ENCODE measurements at regions not wholly inside any gene's neighbourhood (a gene's known extent, or its start where the extent isn't known, plus 50 kb on each side); places are given as distances from the start of the nearest gene placed in this dataset.

DNA sequence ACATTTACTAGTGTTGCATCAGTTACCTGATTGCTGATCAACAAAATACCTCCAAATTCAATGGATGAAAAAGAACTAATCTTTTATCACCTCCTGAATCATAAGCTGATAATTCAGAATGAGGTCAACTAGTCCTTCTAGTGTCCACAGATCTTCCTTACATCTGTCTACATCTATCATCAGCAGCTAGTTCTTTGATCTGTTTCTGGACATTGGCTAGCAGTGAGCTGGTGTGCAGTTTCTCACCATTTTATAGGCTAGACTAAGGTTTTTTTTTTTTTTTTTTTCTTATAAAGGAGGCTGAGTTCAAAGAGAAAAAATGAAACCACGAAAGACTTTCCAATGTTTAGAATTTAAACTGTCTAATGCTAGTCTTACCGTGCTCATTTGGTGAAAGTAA is 534.3 kb upstream of the ST8SIA4 start:
- no peaks in the 10 kb centered on the region for H4K20me1 ChIP-seq (ENCODE audit: insufficient read depth, low read length)

DNA sequence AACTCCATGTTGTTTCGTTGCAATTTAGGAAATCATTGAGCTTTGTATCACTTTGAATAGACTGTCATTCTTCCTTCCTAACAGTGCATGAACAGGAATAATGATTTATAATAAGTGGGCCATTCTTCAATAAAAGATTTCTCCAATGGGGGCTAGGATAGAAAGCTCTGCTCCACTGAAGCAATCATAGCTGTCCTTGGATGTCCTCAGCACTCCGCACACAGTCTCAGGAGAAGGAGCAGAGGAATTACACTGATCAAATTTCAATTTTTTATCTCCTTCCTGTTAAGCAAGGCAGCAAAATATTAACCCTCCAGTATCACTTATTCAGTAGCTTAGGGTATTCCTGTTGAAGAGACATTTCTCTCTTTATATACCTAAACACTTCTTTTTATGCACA is 532.7 kb upstream of the ST8SIA4 start:
- Histone ChIP-seq H3K27ac (ENCODE audit: low read depth, low read length, poor library complexity, severe bottlenecking) (no peak overlapping the region), H3K4me3 (ENCODE audit: low read depth, low read length, poor library complexity, severe bottlenecking) (no peak overlapping the region), H3K4me2 (ENCODE audit: low read length) (no peak overlapping the region), H3K4me1 (ENCODE audit: insufficient read depth, low read length, severe bottlenecking) (no peaks in the 10 kb centered on the region), H2AFZ (ENCODE audit: low read length) (no peak overlapping the region), H3K79me2 (ENCODE audit: insufficient read depth, low read length) (no peaks in the 10 kb centered on the region), H3K9me2 (ENCODE audit: low read depth, low read length) (no peaks in the 10 kb centered on the region), H3F3A (ENCODE audit: insufficient read depth, low read length) (no peaks in the 10 kb centered on the region), H3K27me3 (ENCODE audit: insufficient read depth, low read length) (no peaks in the 10 kb centered on the region), H3K9me3 (ENCODE audit: low read length) (no peaks in the 10 kb centered on the region), H3K9ac (ENCODE audit: low read length) (no peak overlapping the region), H3K36me3 (ENCODE audit: insufficient read depth, low read length) (no peaks in the 10 kb centered on the region), H4K20me1 (ENCODE audit: insufficient read depth, low read length) (no peaks in the 10 kb centered on the region)
- TF ChIP-seq, protein P1, sequence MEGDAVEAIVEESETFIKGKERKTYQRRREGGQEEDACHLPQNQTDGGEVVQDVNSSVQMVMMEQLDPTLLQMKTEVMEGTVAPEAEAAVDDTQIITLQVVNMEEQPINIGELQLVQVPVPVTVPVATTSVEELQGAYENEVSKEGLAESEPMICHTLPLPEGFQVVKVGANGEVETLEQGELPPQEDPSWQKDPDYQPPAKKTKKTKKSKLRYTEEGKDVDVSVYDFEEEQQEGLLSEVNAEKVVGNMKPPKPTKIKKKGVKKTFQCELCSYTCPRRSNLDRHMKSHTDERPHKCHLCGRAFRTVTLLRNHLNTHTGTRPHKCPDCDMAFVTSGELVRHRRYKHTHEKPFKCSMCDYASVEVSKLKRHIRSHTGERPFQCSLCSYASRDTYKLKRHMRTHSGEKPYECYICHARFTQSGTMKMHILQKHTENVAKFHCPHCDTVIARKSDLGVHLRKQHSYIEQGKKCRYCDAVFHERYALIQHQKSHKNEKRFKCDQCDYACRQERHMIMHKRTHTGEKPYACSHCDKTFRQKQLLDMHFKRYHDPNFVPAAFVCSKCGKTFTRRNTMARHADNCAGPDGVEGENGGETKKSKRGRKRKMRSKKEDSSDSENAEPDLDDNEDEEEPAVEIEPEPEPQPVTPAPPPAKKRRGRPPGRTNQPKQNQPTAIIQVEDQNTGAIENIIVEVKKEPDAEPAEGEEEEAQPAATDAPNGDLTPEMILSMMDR (IDR thresholded peaks at IDR 0.05; ENCODE audit: low read length), result no peak
- no peak for TF ChIP-seq EZH2 (IDR thresholded peaks at IDR 0.05; ENCODE audit: borderline replicate concordance, low read length)

More for the DNA sequence above, 534.3 kb upstream of the ST8SIA4 start:
- Histone ChIP-seq H2AFZ (ENCODE audit: low read length) (no peak overlapping the region), H3K36me3 (ENCODE audit: insufficient read depth, low read length) (no peaks in the 10 kb centered on the region), H3K4me1 (ENCODE audit: insufficient read depth, low read length, severe bottlenecking) (no peaks in the 10 kb centered on the region), H3K4me3 (ENCODE audit: low read depth, low read length, poor library complexity, severe bottlenecking) (no peak overlapping the region), H3K27me3 (ENCODE audit: insufficient read depth, low read length) (no peaks in the 10 kb centered on the region), H3K9me3 (ENCODE audit: low read length) (no peaks in the 10 kb centered on the region), H3K9me2 (ENCODE audit: low read depth, low read length) (no peaks in the 10 kb centered on the region), H3K79me2 (ENCODE audit: insufficient read depth, low read length) (no peaks in the 10 kb centered on the region), H3K4me2 (ENCODE audit: low read length) (no peak overlapping the region), H3F3A (ENCODE audit: insufficient read depth, low read length) (no peaks in the 10 kb centered on the region), H3K9ac (ENCODE audit: low read length) (no peak overlapping the region), H3K27ac (ENCODE audit: low read depth, low read length, poor library complexity, severe bottlenecking) (no peak overlapping the region)
- TF ChIP-seq, protein P1 (IDR thresholded peaks at IDR 0.05; ENCODE audit: low read length), result no peak
- TF ChIP-seq EZH2 (IDR thresholded peaks at IDR 0.05; ENCODE audit: borderline replicate concordance, low read length), result no peak

DNA sequence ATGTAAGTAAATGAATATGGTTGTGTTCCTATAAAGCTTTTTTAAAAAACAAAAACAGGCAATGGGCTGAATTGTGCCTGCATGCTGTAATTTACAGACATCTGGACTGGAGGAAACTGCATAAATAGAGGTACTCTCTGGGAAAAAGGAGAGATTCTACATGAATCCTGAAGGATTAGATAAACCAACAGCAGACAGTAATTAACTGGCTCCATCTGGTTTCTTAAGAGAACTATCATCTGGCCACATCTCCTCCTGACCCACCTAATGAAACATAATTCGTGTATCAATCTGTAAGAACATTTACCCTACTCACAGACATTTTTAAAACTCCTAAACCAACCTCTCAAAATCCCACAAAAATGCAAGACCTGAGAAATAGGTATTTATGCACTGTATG is 528.1 kb upstream of the ST8SIA4 start:
- Histone ChIP-seq H3K36me3 (ENCODE audit: insufficient read depth, low read length) (no peaks in the 10 kb centered on the region), H3K27ac (ENCODE audit: low read depth, low read length, poor library complexity, severe bottlenecking) (no peak overlapping the region), H3K79me2 (ENCODE audit: insufficient read depth, low read length) (no peaks in the 10 kb centered on the region), H2AFZ (ENCODE audit: low read length) (no peak overlapping the region), H3K9me2 (ENCODE audit: low read depth, low read length) (no peaks in the 10 kb centered on the region), H3K4me3 (ENCODE audit: low read depth, low read length, poor library complexity, severe bottlenecking) (no peak overlapping the region), H4K20me1 (ENCODE audit: insufficient read depth, low read length) (no peaks in the 10 kb centered on the region), H3K9me3 (ENCODE audit: low read length) (no peaks in the 10 kb centered on the region), H3K9ac (ENCODE audit: low read length) (no peak overlapping the region), H3K27me3 (ENCODE audit: insufficient read depth, low read length) (no peaks in the 10 kb centered on the region), H3K4me1 (ENCODE audit: insufficient read depth, low read length, severe bottlenecking) (no peaks in the 10 kb centered on the region), H3K4me2 (ENCODE audit: low read length) (no peak overlapping the region), H3F3A (ENCODE audit: insufficient read depth, low read length) (no peaks in the 10 kb centered on the region)
- no peak for TF ChIP-seq EZH2 (IDR thresholded peaks at IDR 0.05; ENCODE audit: borderline replicate concordance, low read length)
- TF ChIP-seq, protein P1 (IDR thresholded peaks at IDR 0.05; ENCODE audit: low read length), result no peak
